ENCODE measurements at regions not wholly inside any gene's neighbourhood (a gene's known extent, or its start where the extent isn't known, plus 50 kb on each side); places are given as distances from the start of the nearest gene placed in this dataset.
A peak's percentile ranks its signal among the peaks of the same experiment; 100 is the strongest.
"Not testable (repeated sequence)": the region's sequence is repeated elsewhere in the genome, so short reads cannot be mapped to it uniquely, and the experiment has no call there.

DNA sequence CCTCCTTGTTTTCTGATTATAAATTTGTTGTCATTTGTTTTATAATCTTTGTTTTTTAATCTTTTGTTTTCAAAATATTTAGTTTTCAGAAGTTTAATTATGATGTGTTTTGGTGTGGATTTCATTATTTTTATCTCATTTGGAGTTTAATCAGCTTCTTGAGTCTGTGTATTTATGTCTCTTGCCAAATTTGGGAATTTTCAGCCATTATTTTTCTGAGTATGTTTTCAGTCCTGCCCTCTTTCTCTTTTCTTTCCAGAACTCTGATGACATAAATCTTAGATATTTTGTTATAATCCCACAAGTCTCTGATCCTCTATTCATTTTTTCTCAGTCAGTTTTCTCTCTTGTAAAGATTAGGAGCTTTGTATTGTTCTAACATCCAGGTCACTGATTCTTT, 89.8 kb downstream of the RHOU start:
- no peak for DNase-seq

DNA sequence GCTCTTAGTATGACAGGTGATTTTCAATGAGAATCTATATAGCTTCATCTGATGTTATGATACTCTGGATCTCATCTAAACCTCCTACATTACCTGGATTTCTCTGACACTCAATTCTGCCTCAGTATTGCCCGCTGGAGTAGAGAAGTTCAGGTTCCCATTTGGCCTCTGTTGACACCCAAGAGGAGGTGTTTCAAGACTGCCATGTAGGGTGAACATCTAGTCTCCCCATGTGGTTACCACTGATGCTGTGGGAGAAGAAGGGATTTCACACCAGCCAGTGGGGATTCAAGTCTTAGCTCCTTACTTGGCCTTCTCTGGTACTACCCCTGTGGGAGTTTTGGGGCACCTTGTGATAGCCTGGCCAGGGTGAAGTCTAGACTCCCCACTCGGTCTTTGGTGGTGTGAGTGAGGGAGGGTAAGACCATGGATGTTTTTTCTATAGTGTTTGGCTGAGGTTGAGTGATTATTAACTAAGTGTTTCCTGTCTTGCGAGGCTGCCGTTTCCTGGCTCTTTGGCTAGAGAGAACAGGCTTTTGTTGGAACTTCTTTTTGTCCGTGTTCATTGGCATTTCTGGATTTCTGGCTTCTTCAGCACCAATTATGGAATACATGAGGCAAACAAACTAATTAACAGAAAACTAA, 90.7 kb downstream of the RHOU start:
- DNase-seq: no peak

DNA sequence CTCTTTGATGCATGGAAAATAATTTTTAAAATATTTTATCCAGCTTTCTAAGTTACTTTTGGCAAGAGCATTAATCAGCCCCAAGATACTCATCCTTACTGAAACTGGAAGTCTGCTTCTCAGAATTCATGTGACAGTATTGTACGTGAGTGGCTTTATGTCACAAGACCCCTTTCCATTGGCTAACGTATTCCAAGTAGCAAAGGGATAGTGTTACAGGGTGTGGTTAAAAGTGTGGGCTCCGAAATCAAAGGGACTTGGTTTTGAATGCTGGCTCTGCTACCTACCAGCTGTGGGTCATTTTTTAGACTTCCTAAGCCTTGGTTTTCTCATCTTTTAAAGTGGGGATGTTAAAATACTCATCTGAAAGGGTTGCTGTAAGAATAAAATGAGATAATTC, 91.7 kb downstream of the RHOU start:
- DNase-seq: no peak

DNA sequence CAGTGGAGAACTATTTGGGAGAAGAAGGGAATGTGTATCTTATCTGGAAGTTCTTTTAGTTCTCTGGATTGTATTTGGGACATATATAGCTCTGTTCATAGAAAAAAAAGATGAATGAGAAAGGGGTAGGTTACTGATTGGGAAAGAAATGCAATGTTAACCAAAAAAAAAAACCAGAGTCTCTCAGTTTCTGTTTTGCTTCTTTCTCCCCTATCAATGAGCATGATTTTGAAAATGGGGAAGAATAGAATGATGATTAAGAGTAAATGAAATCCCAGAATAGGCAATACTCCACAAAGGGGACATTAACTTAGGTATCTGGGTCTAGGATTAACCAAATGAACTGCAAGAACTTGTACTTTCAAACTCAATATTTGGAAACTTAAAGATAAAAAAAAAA, 92.9 kb downstream of the RHOU start:
- DNase-seq: no peak

DNA sequence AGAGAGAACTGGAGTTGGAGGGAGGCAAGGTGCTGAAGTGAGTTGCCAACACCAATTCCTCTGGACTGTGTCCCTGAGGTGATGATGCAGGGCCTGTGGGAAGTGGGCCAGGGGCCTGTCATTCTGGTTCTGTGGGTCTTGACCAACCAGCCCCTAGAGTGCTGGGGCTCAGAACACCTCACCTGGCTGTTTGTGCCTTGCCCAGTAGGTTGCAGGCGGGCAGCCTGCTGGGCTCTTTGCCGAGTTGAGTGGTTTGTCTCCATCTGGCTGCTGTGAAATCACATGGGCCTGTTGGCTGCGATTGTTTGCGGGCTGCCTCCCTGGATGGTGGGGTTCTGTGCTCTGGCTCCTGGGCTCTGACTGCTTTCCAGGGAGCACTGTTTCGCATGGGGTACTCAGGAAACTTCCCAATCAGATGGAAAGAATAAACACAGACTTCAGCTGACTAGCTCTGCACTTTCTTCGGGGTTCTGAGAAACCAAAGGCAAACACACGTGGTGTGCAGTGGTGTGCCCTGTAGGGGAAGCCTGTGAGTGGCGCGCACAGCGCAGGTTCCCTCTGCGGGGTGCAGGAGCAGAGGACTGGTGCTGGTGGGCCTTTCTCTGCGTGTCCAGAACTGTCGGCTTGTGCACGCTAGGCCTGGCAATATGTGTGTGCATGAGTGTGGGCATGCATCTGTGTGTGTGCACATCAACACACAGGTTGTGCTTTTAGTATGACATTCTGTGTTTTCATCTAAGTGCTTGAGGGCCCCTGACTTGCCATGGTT, 95.1 kb downstream of the RHOU start:
- DNase-seq: no peak

DNA sequence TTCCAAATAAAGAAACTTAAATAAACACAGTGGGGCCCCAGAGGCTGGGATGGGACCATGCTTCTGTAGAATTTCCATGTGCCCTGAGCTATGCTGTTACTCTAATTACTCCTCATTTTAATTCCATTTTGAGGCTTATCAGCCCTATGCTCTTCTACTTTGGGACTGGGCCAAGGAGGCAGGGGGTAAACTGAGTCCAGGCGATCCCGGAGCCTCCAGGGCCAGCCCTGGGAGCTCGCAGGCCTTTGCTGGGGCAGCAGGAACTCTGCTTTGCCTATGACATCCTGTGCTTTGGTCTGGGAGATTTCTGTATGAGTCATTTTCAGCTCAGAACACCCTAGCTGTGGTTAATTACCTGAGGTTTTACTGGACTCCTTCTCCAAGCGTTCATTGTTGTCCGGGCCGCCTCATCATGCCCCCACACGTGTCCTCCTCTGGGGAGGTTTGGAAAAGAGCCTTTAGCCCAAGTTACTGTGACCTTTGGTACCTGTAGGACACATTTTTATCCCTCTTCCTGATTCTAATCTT, 95.7 kb downstream of the RHOU start:
- no peak for DNase-seq

DNA sequence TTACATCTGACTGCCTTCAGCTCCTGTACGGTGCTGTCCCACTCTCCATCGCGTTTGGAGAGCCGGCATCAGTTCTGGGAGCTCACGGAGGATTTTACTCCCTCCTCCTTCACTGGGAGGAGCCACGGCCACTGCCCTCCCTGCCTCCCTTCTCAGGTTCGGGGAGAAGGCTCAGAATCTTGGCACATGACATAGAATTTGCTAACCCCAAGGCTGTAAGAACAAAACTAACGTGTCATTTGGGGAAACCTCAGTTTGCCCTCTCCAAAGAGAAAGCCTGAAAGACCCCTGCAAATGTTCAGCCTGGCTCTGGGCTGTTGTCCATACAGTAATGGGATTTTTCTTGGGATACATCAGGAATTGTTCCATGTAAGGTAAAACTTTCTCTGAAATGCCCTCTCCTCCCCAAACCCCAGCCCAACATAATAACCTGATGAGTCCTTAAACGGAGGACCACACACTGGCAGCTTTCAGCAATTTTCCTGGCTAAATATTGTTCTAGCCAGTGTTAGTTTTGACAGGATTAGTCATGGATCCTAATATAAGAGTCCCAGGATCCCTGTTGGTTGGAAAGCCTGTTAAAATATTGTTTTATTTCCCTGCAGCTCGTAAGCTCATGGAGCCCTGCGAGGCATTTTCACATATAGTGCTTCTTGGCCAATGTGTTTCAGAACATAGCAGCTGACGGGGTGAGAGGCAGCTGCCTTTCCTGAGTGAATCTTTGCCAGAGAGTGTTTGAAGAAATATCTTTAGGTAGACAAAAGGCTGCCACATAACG, 98.8 kb downstream of the RHOU start:
- DNase-seq: no peak

DNA sequence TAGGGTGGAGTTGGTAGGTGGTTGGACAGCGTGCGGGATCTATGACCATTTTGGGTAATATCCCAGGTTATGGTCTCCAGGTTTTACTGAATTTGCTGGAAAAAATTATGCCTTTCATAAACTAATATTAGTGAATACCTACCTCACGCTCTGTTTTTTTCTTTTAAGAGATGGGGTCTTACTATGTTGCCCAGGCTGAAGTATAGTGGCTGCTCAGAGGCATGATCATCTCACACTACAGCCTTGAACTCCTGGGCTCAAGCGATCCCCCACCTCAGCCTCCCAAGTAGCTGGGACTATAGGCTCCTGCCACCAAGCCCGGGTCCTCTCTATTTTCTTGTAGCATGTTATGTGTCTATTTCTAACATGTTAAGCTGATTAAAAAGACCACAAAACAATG, 100.2 kb downstream of the RHOU start:
- no peak for DNase-seq

DNA sequence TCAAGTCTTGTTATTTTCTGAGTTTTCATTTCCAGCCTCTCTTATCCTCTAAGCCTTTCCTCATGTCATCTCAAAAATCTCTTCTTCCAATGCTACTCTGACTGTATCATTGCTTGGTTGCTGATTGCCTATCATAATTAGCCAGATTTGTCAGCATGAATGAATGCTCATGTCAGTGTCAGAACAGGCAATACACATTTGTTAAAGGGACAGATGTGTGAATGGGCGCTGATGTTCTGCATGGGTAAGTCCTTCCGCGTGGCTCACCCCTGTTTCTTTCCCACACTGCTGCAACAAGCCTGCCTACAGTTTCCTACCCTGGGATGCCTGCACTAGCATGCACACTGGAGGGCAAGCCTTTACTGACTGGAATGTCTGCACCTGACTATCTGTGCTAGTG, 100.6 kb downstream of the RHOU start:
- DNase-seq: no peak

DNA sequence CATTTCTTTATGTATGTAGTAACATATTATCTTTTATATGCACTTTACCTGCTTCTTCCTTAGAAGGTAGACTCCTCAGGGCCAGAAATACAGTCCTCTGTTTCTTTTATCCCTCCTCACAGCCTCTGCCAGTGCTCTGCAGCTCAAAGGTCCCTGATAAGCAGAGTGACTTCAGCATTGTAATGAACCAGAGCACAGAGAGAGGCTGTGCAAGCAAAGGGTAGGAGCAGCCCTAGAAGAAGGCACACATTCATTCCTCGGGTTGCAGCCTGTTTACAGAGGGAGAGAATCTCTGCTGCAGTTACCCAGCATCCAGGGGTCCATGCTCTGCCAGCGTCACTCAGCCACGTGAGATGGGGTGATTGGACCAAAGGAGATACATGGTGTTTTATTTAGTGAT, 101.1 kb downstream of the RHOU start:
- DNase-seq: no peak

DNA sequence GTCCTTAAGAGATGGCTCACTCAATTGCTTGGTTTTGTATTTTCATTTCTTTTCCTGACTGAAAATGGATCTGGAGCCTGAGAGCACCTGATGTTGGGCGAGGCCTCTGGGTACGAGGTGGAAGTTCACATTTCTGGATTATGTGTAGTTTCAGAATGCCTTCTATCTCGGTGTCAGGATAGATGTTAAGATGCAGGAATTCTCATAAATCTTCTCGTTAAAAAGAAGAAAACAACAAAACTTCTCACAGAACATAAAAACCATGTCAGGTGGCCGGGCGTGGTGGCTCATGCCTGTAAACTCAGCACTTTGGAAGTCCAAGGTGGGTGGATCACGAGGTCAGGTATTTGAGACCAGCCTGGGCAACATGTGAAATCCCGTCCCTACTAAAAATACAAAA, 101.8 kb downstream of the RHOU start:
- DNase-seq: no peak

DNA sequence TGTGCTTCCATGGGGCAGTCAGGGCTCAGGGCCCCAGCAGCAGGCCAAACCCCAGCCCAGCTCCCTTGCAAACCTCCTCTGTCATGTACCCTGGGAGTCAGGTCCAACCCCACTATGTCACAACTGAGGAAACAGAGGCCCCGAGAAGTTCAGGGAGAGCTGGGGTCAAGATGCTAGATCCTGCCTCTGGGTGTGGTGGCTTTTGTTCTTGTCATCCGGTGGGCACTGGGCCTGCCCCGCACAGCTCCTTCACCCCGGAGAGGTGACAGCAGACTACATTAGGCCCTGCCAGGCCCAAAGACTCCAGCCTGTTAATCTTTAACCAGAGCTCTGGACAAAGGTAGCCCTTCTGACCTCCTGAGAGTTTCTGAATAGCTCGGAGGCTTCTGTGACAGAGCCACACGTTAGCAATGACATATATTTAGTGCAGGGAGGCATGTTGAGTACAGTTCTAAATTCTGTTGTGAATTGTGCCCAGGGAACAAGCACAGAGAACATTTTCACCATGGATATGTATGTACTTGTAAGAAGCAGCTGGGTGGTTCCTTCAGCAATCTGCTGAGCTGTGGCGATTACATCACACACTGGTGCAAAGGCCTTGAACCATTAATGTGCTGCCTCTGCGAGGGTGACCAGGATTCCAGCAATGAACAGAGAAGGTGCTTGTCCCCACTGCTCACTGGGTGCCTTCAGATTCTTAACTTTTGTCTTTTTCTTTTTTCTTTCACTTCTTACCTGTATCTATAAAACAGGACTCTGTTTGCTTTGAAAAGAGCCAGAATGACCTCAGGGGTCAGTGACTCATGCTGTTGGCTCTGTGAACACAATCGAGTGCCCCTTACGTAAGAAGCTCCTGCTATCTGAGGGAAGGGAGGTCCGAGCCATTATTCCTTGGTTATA, 102.8 kb downstream of the RHOU start:
- no peak for DNase-seq

DNA sequence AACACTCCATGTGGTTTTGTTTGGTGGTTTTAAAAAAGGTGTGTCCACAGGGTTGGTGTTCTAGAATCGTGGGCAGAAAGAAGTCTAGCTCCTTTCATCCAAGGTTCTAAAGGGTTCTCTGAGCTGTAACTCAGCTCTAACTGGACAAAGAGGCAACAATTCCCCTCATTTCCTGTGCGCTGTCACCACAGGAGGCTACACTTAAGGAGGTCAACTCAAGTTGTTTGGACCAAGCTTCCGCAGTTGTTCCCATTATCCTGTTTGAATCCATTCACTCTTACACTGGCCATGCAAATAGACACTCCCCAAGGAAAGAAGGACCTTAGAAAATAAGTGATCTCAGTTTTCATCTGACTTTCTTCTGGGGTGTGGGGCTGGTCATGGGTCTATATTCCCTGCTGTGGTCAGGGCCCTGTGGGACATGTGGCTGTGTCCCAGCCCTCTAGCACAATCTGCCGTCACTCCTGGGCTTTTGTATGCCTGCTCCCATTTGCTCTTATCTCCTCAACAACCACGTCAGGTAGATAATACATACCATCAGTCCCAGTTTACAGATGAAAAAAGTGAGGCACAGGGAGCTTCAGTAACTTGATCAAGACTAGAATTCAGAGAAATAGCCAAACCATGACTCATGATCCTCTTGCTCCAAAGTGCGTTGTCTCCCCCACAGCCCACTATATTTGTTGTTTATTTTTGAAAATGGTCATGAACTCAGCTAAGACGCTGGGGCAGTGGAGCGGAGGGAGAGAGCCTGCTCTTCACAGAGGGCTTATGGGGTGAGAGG, 103.6 kb downstream of the RHOU start:
- DNase-seq: no peak

DNA sequence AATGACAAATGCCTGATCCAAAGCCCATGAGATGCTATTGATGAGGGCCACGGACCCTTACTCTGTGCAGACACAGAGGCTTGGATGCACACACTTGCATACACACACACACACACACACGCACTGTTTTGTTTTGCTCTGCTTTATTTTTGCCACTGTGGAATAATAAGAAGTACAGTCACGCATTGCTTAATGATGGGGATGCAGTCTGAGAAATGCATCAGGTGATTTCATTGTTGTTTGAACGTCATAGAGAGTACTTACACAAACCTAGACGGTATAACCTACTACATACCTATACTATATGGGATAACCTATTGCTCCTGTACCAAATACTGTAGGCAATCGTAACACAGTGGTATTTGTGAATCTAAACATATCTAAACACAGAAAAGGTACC, 104.4 kb downstream of the RHOU start:
- DNase-seq: no peak

DNA sequence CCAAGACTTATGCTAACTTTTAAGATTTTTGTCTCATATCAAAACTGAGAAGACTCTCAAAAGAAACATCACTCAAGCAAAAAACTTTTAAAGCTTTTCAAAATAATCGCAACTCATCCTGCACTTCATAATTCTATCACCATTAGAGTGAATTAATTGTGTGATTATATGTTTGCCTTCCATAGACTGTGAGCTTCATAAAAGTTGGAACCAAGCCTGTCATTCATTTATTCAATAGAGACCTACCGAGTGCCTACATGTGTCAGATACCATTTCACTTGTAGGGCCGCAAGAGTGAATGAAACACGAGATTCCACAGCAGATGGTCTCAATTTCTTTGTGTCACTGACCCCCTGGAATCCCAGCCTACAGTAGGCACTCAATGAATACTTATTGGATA, 106.4 kb downstream of the RHOU start:
- no peak for DNase-seq

DNA sequence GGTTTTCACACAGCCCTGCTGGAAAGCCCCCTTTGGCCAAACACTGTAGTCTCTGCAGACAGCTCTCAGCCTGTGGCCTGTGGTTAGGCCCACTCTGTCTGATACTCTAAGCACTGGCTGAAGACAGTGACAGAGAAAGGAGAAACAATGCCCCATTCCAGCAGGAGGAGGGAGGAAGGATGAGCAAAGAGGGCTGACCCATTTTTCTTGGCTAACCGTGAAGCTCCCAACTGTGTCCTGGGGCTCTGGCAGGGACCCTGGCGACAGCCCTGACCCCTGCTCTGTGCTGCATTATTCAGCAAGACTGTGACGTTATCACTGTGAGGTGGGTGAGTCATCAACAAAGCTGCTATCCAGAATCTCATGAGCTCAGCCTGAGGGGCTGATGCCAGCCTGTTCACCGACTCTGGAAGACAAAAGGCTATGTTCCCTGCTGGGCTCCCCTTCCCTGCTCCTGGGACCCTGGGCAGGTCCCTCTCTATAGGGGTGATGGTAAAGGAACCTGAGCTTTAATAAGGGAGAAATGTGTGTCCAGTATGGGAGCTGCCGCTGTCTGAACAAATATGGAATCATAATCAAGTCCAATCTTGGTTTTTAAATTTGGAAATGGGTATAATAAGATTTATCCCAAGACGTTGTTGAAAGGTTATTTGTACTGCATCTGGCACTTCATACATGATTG, 107.0 kb downstream of the RHOU start:
- no peak for DNase-seq

DNA sequence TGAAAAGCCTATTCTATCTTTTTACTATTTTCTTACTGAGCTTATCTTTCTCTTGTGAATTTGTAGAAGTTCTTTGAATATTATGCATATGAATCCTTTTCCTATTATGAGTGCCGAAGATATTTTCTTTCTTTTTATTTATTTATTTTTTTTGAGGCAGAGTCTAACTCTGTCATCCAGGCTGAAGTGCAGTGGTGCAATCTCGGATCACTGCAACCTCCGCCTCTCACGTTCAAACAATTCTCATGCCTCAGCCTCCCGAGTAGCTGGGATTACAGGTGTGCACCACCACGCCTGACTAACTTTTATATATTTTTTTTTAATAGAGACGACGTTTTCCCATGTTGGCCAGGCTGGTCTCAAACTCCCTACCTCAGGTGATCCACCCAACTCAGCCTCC, 109.8 kb downstream of the RHOU start:
- DNase-seq: no peak

DNA sequence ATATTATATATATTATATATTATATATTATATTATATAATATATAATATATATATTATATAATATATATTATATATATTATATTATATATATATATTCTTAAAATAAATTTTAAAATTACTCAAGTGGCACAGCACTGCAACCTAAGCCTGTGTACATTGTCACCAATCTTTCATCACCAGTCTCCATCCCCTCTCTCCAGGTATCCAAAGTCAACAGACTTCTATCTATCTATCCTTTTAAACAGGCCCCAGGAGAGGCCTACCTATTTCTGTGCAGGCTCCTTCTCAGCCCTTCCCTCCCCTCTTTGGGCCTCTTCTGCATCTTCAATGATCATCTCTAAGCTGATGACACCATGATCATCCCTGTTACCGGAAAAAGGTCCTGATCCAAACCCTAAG, 111.7 kb downstream of the RHOU start:
- no peak for DNase-seq

DNA sequence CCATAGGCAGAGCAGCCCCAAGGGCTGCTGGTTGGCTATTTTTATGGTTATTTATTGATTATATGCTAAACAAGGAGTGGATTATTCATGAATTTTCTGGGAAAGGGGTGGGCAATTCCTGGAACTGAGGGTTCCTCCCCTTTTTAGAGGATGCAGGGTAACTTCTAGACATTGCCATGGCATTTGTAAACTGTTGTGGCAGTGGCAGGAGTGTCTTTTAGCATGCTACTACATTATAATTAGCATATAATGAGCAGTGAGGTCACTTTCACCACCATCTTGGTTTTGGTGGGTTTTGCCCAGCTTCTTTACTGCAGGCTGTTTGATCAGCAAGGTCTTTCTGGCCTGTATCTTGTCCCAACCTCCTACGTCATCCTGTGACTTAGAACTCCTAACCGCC, 112.2 kb downstream of the RHOU start:
- DNase-seq: not testable (repeated sequence)

DNA sequence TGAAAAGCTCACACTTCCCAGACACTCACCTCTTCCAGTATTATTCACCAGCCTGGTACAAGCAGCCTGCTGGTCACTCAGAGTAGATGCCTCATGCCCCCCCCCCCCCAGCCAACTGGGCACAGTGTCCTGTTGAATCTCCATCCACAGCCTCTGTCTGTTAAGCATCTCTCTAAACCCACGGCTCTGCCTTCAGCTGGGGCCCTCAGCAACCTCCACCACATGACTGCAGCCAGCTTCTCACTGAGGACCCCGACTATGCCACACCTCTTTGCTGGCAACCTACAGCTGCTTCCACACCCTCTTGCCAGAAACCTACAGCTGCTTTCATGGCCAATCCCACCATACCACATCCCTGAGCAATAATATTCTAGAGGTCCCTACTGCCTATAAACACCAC, 113.1 kb downstream of the RHOU start:
- DNase-seq: no peak

DNA sequence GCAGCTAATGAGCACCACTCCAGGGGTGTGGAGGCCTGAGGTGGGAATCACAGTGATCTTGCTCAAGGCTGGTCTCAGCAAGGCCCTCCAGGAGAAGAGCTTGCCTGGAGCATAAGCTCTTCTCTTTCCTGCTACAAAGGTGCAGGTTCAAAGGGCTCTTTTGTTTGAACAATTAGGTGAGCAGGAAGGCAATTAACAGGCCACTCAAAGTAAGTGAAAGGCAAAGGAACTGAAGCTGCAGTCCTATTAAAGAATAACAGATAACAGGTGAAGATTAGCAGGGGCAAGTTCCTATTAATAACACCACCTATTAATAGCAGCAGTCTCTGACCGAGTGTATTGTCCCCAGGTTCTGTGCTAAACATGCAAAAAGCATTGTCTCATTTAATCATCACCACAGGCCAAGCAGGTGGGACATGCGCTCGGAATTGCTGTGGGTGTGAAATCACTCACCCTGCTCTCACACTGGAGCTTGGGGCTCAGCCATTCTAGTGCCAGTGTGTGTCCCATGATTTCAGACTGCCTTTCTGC, 113.8 kb downstream of the RHOU start:
- DNase-seq: peak; percentile 61

Data from DMS153 (cell line).